ENCODE measurements at regions not wholly inside any gene's neighbourhood (a gene's known extent, or its start where the extent isn't known, plus 50 kb on each side); places are given as distances from the start of the nearest gene placed in this dataset.

- TF ChIP-seq, protein P1, sequence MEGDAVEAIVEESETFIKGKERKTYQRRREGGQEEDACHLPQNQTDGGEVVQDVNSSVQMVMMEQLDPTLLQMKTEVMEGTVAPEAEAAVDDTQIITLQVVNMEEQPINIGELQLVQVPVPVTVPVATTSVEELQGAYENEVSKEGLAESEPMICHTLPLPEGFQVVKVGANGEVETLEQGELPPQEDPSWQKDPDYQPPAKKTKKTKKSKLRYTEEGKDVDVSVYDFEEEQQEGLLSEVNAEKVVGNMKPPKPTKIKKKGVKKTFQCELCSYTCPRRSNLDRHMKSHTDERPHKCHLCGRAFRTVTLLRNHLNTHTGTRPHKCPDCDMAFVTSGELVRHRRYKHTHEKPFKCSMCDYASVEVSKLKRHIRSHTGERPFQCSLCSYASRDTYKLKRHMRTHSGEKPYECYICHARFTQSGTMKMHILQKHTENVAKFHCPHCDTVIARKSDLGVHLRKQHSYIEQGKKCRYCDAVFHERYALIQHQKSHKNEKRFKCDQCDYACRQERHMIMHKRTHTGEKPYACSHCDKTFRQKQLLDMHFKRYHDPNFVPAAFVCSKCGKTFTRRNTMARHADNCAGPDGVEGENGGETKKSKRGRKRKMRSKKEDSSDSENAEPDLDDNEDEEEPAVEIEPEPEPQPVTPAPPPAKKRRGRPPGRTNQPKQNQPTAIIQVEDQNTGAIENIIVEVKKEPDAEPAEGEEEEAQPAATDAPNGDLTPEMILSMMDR (conservative IDR thresholded peaks at IDR 0.05; ENCODE audit: low read depth, low read length) = no peak
- H3K4me3 ChIP-seq (ENCODE audit: low read depth, low read length) = no peak overlapping the region
- no peak for DNase-seq (ENCODE audit: low read depth)
Measured at GRCh38 chr10:31103112-31103511, 71.4 kb upstream of the ZNF438 start.

DNA sequence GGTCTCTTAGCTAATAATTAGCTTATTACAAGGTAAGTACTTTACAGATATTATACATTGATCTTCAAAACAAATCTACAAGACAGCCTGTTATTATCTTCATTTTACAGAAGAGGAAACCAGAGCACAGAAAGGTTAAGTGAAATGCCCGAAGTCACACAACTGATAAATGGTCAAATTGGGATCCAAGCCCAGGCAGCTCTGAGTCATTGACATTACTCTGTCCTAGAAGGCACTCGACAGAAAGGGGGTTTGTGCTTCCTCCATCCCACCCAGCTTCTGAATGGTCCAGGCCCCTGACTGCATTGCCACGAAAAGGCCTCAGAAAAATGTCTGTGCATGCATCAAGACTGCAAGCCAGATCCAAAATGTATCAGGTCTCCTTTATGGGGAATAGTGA lies 81.3 kb upstream of the ZNF438 start:
- H3K4me3 ChIP-seq (ENCODE audit: low read depth, low read length) = no peak overlapping the region
- TF ChIP-seq, protein P1 (conservative IDR thresholded peaks at IDR 0.05; ENCODE audit: low read depth, low read length) = no peak
- no peak for DNase-seq (ENCODE audit: low read depth)

DNA sequence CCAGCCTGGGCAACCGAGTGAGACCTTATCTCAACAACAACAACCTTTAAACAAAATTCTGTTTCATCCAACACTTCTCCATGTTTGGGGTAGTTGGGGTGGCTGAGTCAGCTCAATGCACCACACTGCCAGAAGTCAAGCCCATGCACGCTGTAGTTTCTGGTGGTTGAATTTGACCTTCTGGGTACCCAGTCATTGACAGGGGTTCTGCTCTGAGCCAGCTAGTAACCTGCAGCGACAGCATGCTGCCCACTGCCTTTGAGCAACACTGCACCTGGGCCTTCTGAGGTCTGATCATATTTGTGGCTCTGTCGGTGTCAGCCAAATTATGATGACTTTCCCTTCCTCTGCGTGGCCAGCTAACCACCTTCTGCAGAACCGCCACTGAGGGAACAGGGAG lies 84.6 kb upstream of the ZNF438 start:
- TF ChIP-seq, protein P1 (conservative IDR thresholded peaks at IDR 0.05; ENCODE audit: low read depth, low read length) = no peak
- DNase-seq (ENCODE audit: low read depth) = no peak
- no peak overlapping the region for H3K4me3 ChIP-seq (ENCODE audit: low read depth, low read length)

GRCh38 chr10:31118556-31118955 lies 86.9 kb upstream of the ZNF438 start:
- DNase-seq (ENCODE audit: low read depth) = no peak
- TF ChIP-seq, protein P1 (conservative IDR thresholded peaks at IDR 0.05; ENCODE audit: low read depth, low read length) = no peak
- no peak overlapping the region for H3K4me3 ChIP-seq (ENCODE audit: low read depth, low read length)

DNA sequence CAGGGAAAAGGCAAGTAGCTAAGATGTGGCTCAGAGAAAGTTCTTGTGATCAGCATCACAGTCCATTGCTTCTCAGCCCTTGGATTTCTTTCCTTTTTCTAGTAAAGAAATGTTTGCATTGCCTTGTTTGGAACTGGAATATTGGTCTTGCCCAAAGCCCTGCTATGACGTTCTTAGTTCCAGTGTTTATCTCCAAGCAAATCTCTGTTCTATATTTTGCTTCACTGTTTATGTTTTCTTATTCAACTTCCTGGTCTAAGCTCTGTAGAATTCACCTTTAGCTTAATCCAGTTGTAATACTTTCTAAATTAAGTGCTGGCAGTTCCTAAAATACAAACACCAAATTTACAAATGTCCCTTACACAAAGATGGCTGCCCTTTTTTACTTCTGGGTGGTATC lies 88.7 kb upstream of the ZNF438 start:
- DNase-seq (ENCODE audit: low read depth) = no peak
- TF ChIP-seq, protein P1 (conservative IDR thresholded peaks at IDR 0.05; ENCODE audit: low read depth, low read length) = no peak
- H3K4me3 ChIP-seq (ENCODE audit: low read depth, low read length) = no peak overlapping the region

GRCh38 chr10:31120961-31121685 lies 89.5 kb upstream of the ZNF438 start:
- no peak overlapping the region for H3K4me3 ChIP-seq (ENCODE audit: low read depth, low read length)
- no peak for DNase-seq (ENCODE audit: low read depth)
- TF ChIP-seq, protein P1 (conservative IDR thresholded peaks at IDR 0.05; ENCODE audit: low read depth, low read length) = no peak

Measured in epithelial cell of proximal tubule (primary cell).